ENCODE measurements at regions not wholly inside any gene's neighbourhood (a gene's known extent, or its start where the extent isn't known, plus 50 kb on each side); places are given as distances from the start of the nearest gene placed in this dataset.

DNA sequence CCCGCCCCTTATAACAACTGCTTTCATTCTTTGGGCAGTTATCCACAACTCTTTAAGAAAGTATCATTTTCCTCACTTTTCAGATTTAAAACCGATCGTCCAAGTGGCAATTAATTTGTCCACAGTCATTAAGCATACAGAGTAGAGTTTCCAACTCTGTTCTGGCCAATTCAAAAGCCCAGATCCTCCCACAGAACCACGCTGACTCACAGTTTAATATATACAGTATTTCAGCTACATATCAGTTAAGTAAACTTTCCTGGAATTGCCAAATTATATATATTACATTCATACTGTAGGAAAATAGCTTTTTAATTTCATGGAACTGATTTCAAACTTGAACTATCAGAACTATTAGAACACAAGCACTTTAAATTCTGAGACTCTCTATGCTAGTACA lies 163.8 kb upstream of the ESRRG start:
- no peak for DNase-seq (ENCODE audit: low read depth, low spot score)

DNA sequence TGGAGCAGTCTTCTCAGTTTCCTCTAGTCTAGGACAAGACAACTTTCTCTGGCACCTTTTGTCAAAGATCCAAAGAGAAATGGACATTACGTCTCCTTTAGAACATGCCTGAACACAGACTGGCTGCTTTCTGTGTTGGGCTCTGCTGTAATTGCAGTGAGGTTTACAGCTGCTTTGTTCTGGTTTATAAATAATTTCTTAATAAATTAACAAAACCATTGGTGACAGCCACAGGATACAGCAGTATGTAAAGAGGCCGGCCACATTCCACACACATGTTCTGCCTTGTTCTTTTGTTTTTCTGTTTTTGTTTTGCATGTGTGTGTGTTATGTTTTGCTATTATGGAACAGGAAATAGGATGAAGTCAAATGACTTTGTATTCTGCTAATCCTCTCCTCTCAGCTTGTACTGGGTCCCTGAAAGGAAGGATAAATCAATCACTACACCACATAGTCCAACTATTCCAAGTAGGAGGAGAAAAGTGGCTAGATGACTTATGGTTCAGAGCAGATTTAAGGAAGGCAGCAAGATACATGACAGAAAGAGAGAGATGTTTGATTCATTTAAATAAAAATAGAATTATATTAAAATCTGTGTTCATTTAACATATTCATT lies 161.5 kb upstream of the ESRRG start:
- DNase-seq (ENCODE audit: low read depth, low spot score), result no peak

DNA sequence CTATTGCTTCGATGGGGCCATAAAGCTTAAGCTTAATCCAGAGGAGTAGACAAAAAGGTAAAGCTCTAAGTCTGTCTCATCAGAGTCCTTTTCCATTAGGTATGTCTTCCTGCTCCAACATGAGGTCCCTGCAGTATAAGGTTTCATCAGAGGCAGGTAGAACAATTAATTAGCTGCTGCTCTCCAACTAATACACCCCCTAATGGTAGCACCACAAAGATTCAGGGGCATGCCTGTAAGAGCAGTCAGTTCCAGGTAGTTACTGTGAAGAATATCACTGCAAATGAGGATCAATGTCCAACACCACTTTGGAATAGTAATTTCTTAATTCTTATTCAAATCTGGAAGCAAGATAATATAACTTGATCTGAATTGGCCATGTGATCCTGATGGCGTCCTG lies 160.3 kb upstream of the ESRRG start:
- no peak for DNase-seq (ENCODE audit: low read depth, low spot score)

DNA sequence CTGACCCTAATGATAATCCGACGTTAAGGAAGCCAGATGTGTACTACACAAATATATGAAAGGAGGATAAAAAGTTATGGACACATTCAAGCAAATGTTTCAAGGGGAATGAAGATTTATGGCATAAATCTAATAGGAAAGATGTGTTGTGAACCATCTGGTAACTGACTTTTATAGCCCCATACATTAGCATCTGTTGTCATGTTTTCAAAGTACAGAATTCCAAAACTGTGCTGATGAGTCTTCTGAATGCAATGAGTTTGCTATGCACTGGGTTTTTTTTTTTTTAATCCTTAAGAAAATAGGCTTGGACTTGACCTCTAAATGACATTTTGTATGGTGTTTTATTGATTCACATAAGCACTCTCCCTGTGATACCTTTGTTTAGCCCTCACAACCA lies 158.5 kb upstream of the ESRRG start:
- no peak for DNase-seq (ENCODE audit: low read depth, low spot score)

DNA sequence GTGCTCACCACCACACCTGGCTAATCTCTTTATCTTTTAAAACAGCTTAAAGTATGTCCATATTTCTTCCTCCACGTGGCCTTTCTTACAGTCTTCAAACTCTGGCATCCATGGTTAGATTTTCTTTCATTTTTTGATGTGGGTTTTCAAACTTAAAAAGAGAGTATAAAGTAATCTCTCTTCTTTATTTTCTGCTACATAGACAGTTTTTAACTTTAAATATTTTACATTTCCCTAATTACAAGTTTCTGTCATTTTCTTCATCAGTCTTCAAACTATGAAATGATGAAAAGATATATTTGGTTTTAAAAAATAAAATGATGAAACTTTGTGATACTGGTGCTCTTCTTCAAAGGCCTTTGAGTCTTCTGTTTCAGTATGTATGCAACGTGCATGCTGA lies 143.5 kb upstream of the ESRRG start:
- no peak for DNase-seq (ENCODE audit: low read depth, low spot score)

DNA sequence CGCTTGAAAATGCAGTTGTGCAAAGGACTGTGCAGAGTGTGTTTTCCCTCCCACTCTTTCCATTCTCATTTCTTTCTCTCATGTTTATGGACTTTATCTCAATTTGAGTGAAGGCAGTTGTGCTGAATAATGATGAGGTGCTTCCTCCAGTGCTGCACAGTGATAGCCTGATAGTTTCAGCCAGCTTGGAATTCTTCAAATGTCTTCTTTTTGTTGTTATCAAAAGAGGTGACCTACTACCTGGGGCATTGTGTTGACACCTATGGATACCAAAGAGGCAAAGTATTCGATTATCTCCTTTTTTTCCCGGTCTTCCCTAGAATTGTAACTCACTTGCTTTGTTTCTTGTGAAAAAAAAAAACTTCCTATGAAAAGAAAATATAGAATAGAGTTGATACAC lies 132.6 kb upstream of the ESRRG start:
- DNase-seq (ENCODE audit: low read depth, low spot score), result no peak

DNA sequence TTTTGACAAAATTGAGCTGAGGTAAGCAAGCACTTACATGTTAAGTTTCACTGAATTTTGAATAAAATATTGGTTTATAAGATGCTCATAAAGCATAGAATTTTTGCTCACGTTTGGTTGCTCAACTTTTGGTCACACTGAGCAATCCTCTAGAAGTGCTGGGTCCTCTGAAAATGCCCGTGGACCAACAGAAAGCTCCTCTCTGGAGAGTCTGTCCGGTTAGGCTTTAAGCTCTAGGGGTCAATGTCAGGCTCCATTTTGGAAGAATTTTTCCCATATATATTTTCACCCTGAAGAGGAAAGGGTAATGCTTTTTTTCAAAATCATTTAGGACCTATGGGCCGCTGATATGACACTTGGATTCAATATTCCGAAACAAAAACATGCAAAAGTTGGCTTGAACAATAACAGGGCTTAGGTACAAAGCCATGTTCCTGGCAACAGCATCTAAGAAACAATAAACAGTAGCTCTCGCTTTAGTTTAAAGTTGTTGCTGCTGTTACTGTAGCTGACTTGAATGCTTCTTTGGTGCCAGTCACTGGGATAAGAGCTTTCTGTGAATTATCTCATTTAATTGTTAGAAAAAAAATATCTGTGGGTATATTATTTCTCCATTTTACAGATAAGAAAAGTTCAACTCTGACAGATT lies 131.7 kb upstream of the ESRRG start:
- no peak for DNase-seq (ENCODE audit: low read depth, low spot score)

DNA sequence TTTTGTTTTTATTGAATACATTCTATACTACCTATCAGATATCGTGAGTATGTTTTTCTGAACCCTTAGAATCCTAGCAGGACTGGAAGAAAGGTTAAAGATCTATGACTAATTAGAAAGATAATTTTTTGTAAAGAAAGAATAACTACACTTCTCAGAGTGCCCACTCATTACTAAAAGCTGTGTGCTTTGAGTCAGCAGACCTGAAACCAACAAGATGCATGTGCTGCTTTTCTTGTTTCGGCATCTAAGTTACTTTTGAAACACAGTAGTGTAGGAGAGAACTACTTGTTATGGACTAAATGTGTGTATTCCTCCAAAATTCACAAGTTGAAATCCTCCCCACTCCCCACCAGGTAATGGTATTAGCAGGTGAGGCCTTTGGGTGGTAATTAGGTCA lies 127.8 kb upstream of the ESRRG start:
- DNase-seq (ENCODE audit: low read depth, low spot score), result no peak

DNA sequence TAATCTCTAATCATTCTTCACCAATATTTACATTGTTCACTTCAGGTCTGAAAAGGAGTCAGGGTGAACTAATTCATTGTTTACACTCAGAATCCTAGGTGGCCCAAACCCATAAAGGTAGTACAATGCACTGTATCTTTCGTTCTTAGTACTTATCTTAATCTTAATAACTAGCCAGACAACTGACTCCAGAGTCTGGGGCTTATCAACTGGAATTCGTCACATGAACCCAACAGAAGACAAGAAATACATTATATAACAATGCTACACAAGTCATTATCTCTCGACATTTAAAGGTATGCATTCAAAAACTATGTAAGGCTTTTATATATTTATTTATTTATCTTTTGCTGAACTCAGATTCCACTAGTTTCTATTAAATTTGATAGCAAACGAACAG lies 125.9 kb upstream of the ESRRG start:
- no peak for DNase-seq (ENCODE audit: low read depth, low spot score)

DNA sequence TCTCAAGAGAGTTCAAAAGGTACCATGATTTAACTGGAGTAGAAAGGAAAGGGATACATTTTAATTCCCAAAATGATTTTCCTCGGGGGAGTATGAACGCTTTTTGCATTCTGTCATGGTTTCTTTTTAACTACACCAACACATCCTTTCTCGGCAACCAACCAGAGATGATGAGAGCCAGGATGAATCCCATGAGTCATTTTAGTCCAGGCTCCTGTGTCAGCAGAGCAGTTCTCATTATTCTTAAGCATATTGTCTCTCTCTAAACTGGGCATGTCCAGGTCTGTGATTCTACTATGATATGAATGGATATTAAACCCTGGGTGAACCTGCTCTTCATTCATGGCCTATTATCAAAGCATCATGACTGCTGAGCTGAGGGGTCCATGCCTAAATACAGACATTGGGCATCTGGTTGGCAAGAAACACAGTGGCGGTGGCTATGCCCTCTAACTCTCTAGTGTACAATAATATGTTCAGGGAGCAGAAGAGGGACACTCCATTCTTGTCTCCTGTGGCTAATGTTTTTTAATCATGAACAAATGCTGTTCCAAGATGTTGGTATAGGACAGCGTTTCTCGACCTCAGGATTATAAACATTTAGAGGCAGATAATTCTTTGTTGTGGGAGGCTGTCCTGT lies 124.3 kb upstream of the ESRRG start:
- DNase-seq (ENCODE audit: low read depth, low spot score), result no peak

DNA sequence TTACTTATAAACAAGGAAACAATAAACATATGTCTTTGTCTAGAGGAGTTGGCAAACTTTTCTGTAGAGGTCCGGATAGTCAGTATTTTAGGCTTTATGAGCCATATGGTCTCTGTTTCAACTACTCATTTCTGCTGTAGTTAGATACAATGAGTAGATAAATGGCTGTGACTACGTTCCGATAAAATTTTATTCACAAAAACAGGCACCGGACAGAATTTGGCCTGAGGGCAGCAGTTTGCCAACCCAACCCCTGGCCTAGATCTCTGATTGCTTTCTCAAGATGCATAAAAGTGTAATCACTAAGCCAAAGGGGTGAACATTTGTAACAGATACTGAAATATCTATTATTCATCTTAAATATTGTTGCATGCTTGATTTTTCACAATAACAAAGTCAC lies 123.1 kb upstream of the ESRRG start:
- DNase-seq (ENCODE audit: low read depth, low spot score), result no peak

DNA sequence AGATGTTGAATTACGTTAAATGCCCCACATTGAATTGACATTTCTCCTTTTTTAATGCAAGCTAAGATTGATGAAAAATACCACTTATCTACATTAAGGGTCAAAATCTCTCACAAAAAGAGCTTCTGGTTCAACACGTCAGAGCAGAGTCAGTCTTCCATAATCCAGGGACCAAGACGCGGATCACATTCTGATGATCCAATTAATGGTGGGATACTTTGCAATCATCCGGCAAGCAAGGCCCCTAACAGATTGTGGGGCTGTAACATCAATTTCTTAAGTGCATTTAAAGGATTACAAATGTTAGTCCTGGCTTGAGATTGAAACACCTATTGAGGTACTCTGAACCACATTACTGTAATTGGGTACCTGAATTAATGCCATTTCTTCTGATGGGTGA lies 120.2 kb upstream of the ESRRG start:
- DNase-seq (ENCODE audit: low read depth, low spot score), result no peak

DNA sequence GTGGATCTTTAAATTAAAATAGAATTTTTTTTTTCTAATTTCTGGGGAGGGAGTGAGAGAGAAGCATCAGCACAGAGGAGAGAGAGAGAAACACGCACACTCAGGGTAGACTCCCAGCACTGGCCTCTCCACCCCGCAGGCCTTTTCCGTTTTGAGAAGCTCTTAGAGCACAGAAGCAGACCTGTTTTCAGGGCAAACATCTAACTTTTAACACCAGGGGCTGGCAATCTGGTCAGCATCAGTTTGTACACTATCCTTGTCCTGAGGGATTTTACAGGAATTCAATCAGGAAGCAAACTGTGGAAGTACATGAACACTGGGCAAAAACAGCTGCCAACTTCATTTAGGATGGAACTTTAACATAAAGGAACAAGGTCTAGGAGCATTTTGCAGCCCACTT lies 117.9 kb upstream of the ESRRG start:
- DNase-seq (ENCODE audit: low read depth, low spot score), result no peak

DNA sequence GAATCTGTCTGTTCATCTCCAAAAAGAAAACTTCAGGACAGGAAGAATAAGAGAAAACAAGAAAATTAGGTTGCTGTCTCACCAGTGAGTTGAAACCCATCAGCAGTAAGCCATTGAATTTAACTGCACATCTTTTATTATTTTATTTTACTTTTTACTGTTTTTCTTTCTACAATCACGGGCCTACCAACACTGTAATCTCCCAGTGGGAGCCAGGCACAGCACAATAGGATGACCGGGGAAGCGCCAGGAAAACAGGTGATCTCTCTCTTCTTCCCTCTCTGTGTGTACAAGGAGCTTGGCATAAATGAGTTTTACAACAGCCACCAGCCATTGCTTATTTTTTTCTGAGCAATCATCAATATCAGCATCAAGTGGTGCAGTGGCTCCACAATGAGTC lies 113.1 kb upstream of the ESRRG start:
- no peak for DNase-seq (ENCODE audit: low read depth, low spot score)

DNA sequence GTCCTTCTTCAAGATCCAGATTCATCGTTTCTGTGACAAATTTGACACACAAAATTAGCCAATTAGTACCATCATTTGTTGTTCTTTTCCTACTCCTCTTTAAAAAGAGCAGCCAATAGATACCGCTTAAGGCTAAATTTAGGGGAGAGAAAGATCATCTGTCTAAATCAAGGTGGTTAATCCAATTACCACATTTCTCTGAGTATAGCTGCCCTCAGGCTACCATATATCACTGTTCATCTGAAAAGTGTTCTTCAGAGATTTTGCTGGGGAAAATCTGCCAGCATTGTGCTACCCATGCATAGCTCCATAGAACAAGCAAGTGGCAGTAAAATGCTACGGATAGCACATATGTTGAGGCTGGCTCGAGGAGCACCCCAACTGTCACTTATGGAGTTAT lies 110.3 kb upstream of the ESRRG start:
- DNase-seq (ENCODE audit: low read depth, low spot score), result no peak

DNA sequence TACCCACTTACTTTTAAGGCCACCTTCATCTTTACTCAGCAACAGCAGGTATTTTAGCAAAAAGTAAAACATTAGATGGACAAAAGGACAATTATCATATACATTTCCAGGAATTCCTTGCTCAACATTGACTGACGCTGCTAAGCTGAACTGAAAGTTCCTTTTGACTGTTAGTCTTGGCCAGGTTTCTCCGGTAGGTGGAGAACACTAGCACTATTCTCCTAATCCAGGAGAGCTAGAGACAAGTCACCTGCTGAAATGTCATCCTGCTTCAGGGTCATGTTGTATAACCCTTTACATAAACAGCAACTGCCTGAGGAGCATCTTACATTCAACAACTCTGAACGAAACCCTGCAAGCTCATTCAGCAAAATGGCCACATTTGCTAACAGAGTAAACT lies 109.0 kb upstream of the ESRRG start:
- DNase-seq (ENCODE audit: low read depth, low spot score), result no peak

DNA sequence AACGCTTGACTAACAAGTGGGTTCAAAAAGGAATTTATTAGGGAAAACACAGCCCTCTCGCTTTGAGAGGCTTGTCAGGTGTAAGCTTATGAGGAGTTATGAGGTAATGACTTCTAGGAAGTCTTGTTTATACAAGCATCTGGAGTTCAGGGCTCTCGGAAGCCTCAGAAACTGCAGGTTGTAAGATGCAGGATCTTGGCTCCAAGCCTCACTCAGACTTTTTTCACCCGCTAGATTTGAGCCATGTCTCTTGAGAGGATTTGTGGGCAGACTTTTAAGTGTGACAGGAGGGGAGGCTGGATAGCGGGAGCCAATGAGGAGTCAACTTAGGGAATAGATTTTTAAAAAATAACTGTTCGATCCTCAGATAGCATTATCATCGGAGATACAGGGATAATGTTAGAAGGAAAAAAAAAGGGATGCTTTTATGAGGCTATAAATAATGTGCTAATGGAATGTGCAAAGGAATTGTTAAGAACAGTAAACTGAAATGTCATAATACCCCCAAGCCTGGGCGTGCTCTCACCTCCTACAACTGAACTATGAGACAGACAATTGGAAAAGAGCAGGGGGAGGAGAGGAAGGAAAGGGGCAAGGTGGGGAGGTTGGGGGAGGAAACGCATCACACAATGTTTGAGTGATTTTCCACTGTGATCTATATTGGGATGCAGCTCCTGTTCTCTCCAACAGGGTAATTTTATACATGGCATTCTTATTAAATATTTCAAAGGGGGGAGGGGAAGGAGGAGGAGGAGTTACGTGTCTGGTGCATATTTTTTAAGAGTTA lies 107.4 kb upstream of the ESRRG start:
- DNase-seq (ENCODE audit: low read depth, low spot score), result no peak

DNA sequence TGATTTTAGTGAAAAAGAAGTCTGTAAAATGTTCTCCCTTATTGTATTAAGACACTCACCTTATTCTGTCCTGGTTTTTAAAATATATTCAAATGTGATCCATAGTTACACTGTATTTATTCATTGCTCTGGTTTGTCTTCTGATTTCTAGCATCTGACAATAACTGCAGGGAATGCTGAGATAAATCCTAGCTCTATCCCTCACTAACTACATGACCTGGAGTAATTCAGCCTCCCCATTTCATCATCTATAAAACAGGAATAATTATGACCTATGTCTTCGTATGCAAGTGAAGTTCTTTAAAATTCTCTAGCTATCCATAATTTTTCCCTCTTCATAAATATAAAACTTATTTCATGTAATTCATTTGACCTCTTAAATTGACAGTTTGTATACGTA lies 104.0 kb upstream of the ESRRG start:
- DNase-seq (ENCODE audit: low read depth, low spot score), result no peak

DNA sequence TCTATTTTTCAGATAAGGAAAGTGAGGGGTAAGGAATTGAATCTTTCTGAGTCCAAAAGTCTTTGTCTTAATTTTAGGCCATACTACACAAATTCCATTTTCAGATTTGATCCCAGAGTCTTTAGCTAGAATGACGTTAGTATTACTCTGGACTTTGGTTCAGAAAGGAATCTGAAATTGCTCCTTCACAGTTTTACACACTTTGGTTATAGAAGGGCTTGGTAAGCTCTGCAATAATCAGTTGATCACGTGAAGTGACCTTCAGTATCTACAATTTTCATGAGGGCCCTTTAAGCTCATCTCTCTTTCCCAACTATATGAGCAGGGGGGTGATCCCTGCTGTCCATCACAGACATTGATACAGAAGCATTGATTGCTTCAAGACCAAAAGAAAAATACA lies 103.4 kb upstream of the ESRRG start:
- DNase-seq (ENCODE audit: low read depth, low spot score), result no peak

DNA sequence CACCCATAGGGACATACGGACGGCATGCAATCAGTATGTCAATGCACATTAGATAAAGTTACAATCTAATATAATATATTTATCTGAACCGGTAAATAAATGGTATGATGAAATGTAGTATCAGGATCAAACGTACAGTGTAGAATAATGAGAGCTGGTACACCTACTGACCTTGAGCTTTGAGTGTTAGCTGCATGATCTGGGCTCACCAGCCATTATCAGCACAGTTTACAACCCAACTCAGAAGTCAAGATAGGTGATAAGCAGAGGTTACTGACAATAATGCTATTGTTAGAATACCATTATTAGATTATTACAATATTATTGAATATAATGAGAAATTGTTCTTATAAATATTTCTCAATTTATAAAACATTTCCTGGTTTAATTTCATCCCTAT lies 103.0 kb upstream of the ESRRG start:
- no peak for DNase-seq (ENCODE audit: low read depth, low spot score)

DNA sequence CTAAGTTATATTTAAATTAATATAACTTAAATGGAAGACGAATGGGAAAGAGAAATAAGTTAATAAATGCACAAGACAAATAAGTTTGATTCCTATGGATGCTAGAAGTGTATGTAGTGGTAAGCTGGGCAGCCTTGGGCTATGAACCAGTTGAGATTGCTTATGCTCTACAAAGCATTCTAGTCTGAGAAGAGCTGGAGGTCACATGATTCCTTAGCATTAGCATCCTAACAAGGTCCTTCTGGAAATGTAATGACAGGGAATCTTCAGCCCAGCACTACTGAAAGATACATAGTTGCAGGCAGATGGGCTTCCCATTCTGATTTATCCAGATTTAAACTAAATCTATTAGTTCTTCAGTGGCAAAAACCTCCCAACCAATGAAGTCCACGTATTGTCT lies 102.3 kb upstream of the ESRRG start:
- no peak for DNase-seq (ENCODE audit: low read depth, low spot score)

DNA sequence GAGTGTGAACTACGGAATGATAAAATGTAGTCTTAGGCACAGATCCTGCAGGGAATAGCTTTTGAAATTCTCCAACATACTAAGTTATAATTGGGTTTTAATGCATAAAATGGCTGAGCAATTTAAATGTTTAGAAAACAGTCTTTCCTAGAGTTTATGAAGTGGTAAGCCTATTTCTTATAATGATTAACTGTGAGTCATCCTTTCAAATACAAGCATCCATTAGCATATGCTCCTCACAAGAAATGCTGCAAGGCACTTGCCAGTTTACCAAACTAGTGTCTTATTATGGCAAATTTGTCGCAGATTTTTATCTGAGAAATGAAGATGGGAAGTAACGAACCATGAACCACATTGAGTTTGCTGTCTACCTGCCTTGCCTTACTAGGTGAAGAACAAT lies 101.3 kb upstream of the ESRRG start:
- DNase-seq (ENCODE audit: low read depth, low spot score), result no peak

DNA sequence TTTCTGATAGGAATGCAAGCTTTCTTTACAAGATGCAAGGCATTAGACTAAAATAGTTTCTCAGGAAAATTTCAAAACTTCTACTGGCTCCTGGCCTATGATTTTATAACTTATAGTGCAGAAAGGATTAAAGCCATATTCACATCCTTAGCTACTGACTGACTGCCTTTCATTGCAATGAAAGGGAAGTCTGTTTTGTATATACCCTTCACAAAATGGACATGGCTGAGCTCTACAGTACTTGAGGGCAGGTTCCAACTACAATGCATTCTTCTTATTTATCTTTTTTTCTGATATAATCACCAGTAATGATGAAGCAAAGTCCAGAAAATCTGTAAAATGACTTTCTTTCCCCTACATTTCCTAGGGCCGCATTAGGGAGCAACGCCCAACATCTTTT lies 100.5 kb upstream of the ESRRG start:
- no peak for DNase-seq (ENCODE audit: low read depth, low spot score)
